ENCODE measurements at regions not wholly inside any gene's neighbourhood (a gene's known extent, or its start where the extent isn't known, plus 50 kb on each side); places are given as distances from the start of the nearest gene placed in this dataset.

DNA sequence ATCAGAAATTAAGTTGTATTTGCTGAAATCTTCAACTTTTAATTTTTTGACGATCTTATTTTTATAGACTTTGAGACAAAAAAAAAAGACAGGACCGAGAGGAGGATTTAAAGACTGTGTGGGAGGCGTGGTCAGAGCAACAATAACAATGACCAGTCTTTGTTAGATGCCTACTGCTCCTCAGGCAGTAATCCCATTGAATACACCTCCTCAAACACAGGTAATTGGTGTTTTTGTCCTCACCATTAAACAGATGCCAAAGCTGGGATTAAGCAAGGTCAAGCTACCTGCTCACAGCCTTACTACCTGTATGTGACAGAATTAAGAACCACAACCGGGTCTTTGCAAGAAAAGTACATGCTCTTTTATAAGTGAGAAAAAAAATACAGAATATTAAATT is 233.3 kb upstream of the GRAMD2B start:
- Histone ChIP-seq H3K36me3 (no peaks in the 10 kb centered on the region), H3K27ac (no peak overlapping the region), H3K9me3 (no peaks in the 10 kb centered on the region), H3K4me1 (no peaks in the 10 kb centered on the region), H3K4me3 (no peak overlapping the region), H3K27me3 (no peaks in the 10 kb centered on the region)
- TF ChIP-seq, protein P1, sequence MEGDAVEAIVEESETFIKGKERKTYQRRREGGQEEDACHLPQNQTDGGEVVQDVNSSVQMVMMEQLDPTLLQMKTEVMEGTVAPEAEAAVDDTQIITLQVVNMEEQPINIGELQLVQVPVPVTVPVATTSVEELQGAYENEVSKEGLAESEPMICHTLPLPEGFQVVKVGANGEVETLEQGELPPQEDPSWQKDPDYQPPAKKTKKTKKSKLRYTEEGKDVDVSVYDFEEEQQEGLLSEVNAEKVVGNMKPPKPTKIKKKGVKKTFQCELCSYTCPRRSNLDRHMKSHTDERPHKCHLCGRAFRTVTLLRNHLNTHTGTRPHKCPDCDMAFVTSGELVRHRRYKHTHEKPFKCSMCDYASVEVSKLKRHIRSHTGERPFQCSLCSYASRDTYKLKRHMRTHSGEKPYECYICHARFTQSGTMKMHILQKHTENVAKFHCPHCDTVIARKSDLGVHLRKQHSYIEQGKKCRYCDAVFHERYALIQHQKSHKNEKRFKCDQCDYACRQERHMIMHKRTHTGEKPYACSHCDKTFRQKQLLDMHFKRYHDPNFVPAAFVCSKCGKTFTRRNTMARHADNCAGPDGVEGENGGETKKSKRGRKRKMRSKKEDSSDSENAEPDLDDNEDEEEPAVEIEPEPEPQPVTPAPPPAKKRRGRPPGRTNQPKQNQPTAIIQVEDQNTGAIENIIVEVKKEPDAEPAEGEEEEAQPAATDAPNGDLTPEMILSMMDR (IDR thresholded peaks at IDR 0.05), result no peak
- TF ChIP-seq POLR2A (IDR thresholded peaks at IDR 0.05), result no peak
- no peak for DNase-seq
- intact Hi-C loops (cut with DNase I; ENCODE audit: low total_unique reads), result no loop called here

DNA sequence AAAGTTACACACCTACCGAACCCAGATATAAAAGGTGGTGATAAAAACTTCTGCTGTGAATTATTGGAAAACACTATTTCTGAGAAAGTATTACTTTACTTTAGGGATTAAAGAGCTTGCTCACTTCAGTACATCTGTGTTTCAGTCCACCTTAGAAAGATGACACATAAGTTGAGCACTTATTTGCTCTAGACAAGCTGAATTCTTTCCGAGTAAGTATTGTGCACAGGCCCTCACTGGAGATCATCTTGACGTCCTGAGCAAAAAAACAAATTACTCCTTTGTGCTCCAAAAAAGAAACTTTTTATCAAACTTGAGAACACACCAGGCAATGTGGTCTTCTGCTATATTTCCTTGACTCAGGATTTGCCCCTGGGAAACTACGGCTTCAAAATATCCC is 231.0 kb upstream of the GRAMD2B start:
- intact Hi-C loops (cut with DNase I; ENCODE audit: low total_unique reads), result no loop called here
- TF ChIP-seq, protein P1 (IDR thresholded peaks at IDR 0.05), result no peak
- no peak for TF ChIP-seq POLR2A (IDR thresholded peaks at IDR 0.05)
- no peaks in the 10 kb centered on the region for H3K27me3 ChIP-seq
- no peak for DNase-seq
- H3K4me3 ChIP-seq, result no peak overlapping the region
- H3K4me1 ChIP-seq, result peaks cover 0 to 4% of the 10 kb centered on the region in 2 donors
- peak overlapping the region in 1 of 2 donors; percentile 38 for H3K27ac ChIP-seq
- H3K36me3 ChIP-seq, result no peaks in the 10 kb centered on the region
- no peaks in the 10 kb centered on the region for H3K9me3 ChIP-seq

- DNase-seq, result no peak
- Histone ChIP-seq H3K4me3 (no peak overlapping the region), H3K4me1 (peaks cover 0 to 4% of the 10 kb centered on the region in 2 donors), H3K9me3 (no peaks in the 10 kb centered on the region), H3K27ac (peak overlapping the region; percentile 61 to 66), H3K36me3 (no peaks in the 10 kb centered on the region), H3K27me3 (no peaks in the 10 kb centered on the region)
- intact Hi-C loops (cut with DNase I; ENCODE audit: low total_unique reads), result no loop called here
- TF ChIP-seq, protein P1 (IDR thresholded peaks at IDR 0.05), result no peak
- TF ChIP-seq POLR2A (IDR thresholded peaks at IDR 0.05), result no peak
Observed at GRCh38 chr5:126195410-126196100, 227.7 kb upstream of the GRAMD2B start.

GRCh38 chr5:126198531-126198930 is 224.7 kb upstream of the GRAMD2B start:
- TF ChIP-seq, protein P1 (IDR thresholded peaks at IDR 0.05), result no peak
- no peak for TF ChIP-seq POLR2A (IDR thresholded peaks at IDR 0.05)
- no peak overlapping the region for H3K27ac ChIP-seq
- intact Hi-C loops (cut with DNase I; ENCODE audit: low total_unique reads), result no loop called here

DNA sequence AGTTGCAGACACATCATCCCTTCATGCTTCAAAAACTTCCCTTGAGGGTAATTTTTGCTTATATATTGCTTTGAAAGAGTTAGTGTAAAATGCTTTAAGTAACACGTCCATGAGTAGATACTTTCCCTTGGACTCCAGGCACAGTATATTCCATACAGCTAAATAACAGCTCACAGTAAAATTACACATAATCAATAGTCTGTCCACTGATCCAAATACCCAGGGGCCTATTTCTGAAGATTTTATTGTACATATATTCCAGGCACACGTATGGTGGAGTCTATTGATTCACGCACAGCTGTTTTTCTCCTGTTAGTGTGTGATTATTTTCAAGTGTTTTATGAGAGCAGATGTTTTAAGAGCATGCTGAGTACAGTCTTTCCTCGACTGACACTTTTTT is 223.7 kb upstream of the GRAMD2B start:
- TF ChIP-seq POLR2A (IDR thresholded peaks at IDR 0.05), result no peak
- TF ChIP-seq, protein P1 (IDR thresholded peaks at IDR 0.05), result no peak
- intact Hi-C loops (cut with DNase I; ENCODE audit: low total_unique reads), result no loop called here
- H3K36me3 ChIP-seq, result no peaks in the 10 kb centered on the region

More at GRCh38 chr5:126198531-126198930, 224.7 kb upstream of the GRAMD2B start:
- peaks cover 0 to 4% of the 10 kb centered on the region in 2 donors for H3K4me1 ChIP-seq
- H3K9me3 ChIP-seq, result no peaks in the 10 kb centered on the region
- no peaks in the 10 kb centered on the region for H3K36me3 ChIP-seq
- H3K4me3 ChIP-seq, result no peak overlapping the region
- H3K27me3 ChIP-seq, result no peaks in the 10 kb centered on the region
- no peak for DNase-seq

More for the DNA sequence above, 223.7 kb upstream of the GRAMD2B start:
- Histone ChIP-seq H3K4me3 (no peak overlapping the region), H3K4me1 (peaks cover 0 to 4% of the 10 kb centered on the region in 2 donors), H3K27ac (no peak overlapping the region), H3K9me3 (no peaks in the 10 kb centered on the region), H3K27me3 (no peaks in the 10 kb centered on the region)
- no peak for DNase-seq
